IPS DF 6.9 (cell line): ENCODE measurements at regions not wholly inside any gene's neighbourhood (a gene's known extent, or its start where the extent isn't known, plus 50 kb on each side); places are given as distances from the start of the nearest gene placed in this dataset.

Experiments
- DNase-seq: peaks from one replicate; pipeline ENCODE4 v3.0.0-alpha.2; 2013; ENCODE audit warnings: low read depth, low spot score
- H3K27ac ChIP-seq: one replicate; pipeline ENCODE4 v1.5.1; 2013; ENCODE audit warnings: low read length, control low read depth
- H3K27me3 ChIP-seq: 2 replicates; pipeline ENCODE4 v1.6.1; 2013; ENCODE audit warnings: mild to moderate bottlenecking, low read length; ENCODE audit not compliant: control insufficient read depth, insufficient read depth
- H3K36me3 ChIP-seq: 2 replicates; pipeline ENCODE4 v1.6.1; 2013; ENCODE audit warnings: low read length; ENCODE audit not compliant: control insufficient read depth, insufficient read depth
- H3K4me1 ChIP-seq: 2 replicates; pipeline ENCODE4 v1.6.1; 2013; ENCODE audit warnings: low read length; ENCODE audit not compliant: control insufficient read depth, insufficient read depth
- H3K4me3 ChIP-seq: 2 replicates; pipeline ENCODE4 v1.5.1; 2013; ENCODE audit warnings: mild to moderate bottlenecking, low read length
- H3K9me3 ChIP-seq: 2 replicates; pipeline ENCODE4 v1.6.1; 2013; ENCODE audit warnings: low read length, inconsistent platforms; ENCODE audit not compliant: control insufficient read depth, insufficient read depth
- WGBS: extraction: QIAGEN DNeasy Blood & Tissue Kit; methylation state at CpG from one replicate; pipeline ENCODE4 v1.1.7; 2013; ENCODE audit warnings: mixed read lengths, missing lambda C conversion rate; ENCODE audit not compliant: insufficient read length, insufficient coverage; 5-methylcytosine and 5-hydroxymethylcytosine counted together

- Histone ChIP-seq H3K4me3 (no peak overlapping the region), H3K36me3 (no peaks in the 10 kb centered on the region), H3K27me3 (no peaks in the 10 kb centered on the region), H3K9me3 (no peaks in the 10 kb centered on the region), H3K4me1 (no peaks in the 10 kb centered on the region), H3K27ac (no peak overlapping the region)
- DNase-seq = no peak
- 100% methylated on average over 1 of the region's 1 CpG for WGBS
Measured at GRCh38 chr6:147805155-147805554, 296.7 kb downstream of the SAMD5 start.

- no peaks in the 10 kb centered on the region for H3K9me3 ChIP-seq
- WGBS = no CpG with 5 or more reads among the region's 1 CpG
- H3K27ac ChIP-seq = no peak overlapping the region
- H3K4me3 ChIP-seq = no peak overlapping the region
- DNase-seq = no peak
- no peaks in the 10 kb centered on the region for H3K4me1 ChIP-seq
- H3K27me3 ChIP-seq = no peaks in the 10 kb centered on the region
- no peaks in the 10 kb centered on the region for H3K36me3 ChIP-seq
Measured at GRCh38 chr6:147806697-147807096, 298.2 kb downstream of the SAMD5 start.

GRCh38 chr6:147808640-147809039 lies 300.1 kb downstream of the SAMD5 start:
- H3K36me3 ChIP-seq = no peaks in the 10 kb centered on the region
- no peaks in the 10 kb centered on the region for H3K4me1 ChIP-seq
- no peaks in the 10 kb centered on the region for H3K27me3 ChIP-seq
- no peak overlapping the region for H3K27ac ChIP-seq
- H3K4me3 ChIP-seq = no peak overlapping the region
- H3K9me3 ChIP-seq = no peaks in the 10 kb centered on the region
- no peak for DNase-seq
- 100% methylated on average over 1 of the region's 4 CpGs for WGBS

GRCh38 chr6:147811913-147812629 lies 303.6 kb downstream of the SAMD5 start:
- Histone ChIP-seq H3K27ac (no peak overlapping the region), H3K27me3 (no peaks in the 10 kb centered on the region)
- 100% methylated on average over 1 of the region's 6 CpGs for WGBS

DNA sequence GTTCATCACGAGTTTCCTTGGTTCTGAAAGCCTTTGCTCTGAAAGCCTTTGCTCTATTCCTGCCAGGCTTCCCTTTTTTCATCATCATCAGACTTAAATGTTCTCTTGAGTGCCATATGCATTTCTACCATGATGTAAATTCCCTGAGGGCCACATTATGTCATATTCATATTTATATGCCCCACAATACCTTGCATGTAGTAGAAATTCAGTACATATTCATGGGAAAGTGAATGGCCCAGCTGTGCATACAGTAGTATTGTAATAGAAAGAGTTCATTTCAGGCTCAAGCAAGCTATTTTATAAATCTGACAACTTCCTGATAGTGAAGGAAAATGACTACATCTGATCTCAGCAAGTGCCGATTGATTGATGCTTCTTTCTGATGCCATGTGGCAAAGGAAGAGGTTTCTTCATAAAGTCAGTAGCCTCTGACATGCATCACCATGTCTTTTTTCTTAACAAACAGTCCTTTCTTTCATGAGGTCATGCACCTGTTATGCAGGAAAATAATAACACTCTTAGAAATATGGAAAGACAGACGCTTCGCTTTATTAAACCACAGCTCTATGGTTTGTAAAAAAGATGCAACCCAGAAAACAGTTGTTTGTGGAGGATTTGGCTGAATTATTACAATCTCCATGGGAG lies 308.7 kb downstream of the SAMD5 start:
- Histone ChIP-seq H3K4me3 (no peak overlapping the region), H3K4me1 (no peaks in the 10 kb centered on the region), H3K27me3 (no peaks in the 10 kb centered on the region), H3K9me3 (no peaks in the 10 kb centered on the region), H3K27ac (no peak overlapping the region), H3K36me3 (no peaks in the 10 kb centered on the region)
- no peak for DNase-seq
- no CpG with 5 or more reads among the region's 4 CpGs for WGBS

More at GRCh38 chr6:147811913-147812629, 303.6 kb downstream of the SAMD5 start:
- H3K4me3 ChIP-seq = no peak overlapping the region
- H3K4me1 ChIP-seq = no peaks in the 10 kb centered on the region
- DNase-seq = no peak
- no peaks in the 10 kb centered on the region for H3K9me3 ChIP-seq
- no peaks in the 10 kb centered on the region for H3K36me3 ChIP-seq

DNA sequence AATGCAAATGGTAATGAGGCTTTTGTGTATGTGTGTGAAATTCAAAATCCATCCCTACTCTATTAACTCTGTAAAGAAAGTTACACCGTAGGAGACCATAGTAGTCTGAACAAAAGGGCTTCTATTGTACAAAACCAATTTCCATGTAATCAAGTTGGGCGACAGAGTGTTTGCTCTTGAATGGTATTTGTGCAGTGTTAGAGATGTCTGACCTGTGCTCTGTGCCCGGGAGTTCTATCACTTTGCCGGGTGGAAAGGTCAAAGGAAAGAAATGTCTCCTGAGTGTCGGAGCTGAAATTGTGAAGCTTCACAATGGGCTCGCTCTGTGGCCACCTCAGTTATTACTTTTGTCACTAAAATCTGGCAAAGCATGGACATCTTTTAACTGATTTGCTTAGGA lies 312.0 kb downstream of the SAMD5 start:
- H3K4me3 ChIP-seq = no peak overlapping the region
- H3K4me1 ChIP-seq = no peaks in the 10 kb centered on the region
- no peak overlapping the region for H3K27ac ChIP-seq
- DNase-seq = no peak
- no peaks in the 10 kb centered on the region for H3K36me3 ChIP-seq
- no peaks in the 10 kb centered on the region for H3K27me3 ChIP-seq
- no CpG with 5 or more reads among the region's 6 CpGs for WGBS
- no peaks in the 10 kb centered on the region for H3K9me3 ChIP-seq

- no peak for DNase-seq
- no CpG with 5 or more reads among the region's 14 CpGs for whole genome bisulfite sequencing
Measured at GRCh38 chr6:147821295-147821897, 312.9 kb downstream of the SAMD5 start.

GRCh38 chr6:147823936-147824335 lies 315.4 kb downstream of the SAMD5 start:
- Histone ChIP-seq H3K4me3 (no peak overlapping the region), H3K27me3 (no peaks in the 10 kb centered on the region), H3K27ac (no peak overlapping the region), H3K4me1 (no peaks in the 10 kb centered on the region), H3K36me3 (no peaks in the 10 kb centered on the region), H3K9me3 (no peaks in the 10 kb centered on the region)
- WGBS = no CpG with 5 or more reads among the region's 2 CpGs
- no peak for DNase-seq

More at GRCh38 chr6:147821295-147821897, 312.9 kb downstream of the SAMD5 start:
- H3K4me1 ChIP-seq = no peaks in the 10 kb centered on the region
- H3K36me3 ChIP-seq = no peaks in the 10 kb centered on the region
- H3K4me3 ChIP-seq = no peak overlapping the region
- H3K27me3 ChIP-seq = no peaks in the 10 kb centered on the region
- H3K9me3 ChIP-seq = no peaks in the 10 kb centered on the region
- H3K27ac ChIP-seq = no peak overlapping the region

DNA sequence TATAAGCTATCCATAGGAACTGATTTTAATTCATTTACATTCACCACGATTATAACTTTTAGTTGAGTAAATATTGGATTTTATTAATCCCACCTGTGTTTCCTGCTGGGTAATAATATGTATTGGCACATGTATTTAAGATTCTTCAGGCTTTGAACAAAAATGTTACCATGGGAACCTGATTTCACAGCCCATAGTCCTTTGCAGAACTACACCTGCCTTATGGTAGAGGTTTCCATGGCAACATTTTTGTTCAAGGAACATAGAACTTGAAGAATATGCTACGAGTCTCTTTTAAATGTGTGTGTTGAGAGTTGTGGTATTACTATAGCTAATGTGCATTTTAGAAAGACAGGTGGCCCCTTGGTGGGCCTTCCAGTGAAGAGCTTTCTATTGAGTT lies 317.4 kb downstream of the SAMD5 start:
- no peaks in the 10 kb centered on the region for H3K9me3 ChIP-seq
- no peaks in the 10 kb centered on the region for H3K4me1 ChIP-seq
- no peaks in the 10 kb centered on the region for H3K27me3 ChIP-seq
- DNase-seq = no peak
- no peak overlapping the region for H3K4me3 ChIP-seq
- no peak overlapping the region for H3K27ac ChIP-seq
- H3K36me3 ChIP-seq = no peaks in the 10 kb centered on the region
- no CpG with 5 or more reads among the region's 2 CpGs for WGBS

- Histone ChIP-seq H3K36me3 (no peaks in the 10 kb centered on the region), H3K9me3 (no peaks in the 10 kb centered on the region), H3K4me1 (no peaks in the 10 kb centered on the region), H3K27me3 (no peaks in the 10 kb centered on the region), H3K4me3 (no peak overlapping the region), H3K27ac (no peak overlapping the region)
- DNase-seq = no peak
- WGBS = no CpG with 5 or more reads among the region's 4 CpGs
Measured at GRCh38 chr6:147826698-147827097, 318.2 kb downstream of the SAMD5 start.
